CD4-positive, CD25-positive, alpha-beta regulatory T cell (primary cell): ENCODE measurements at regions not wholly inside any gene's neighbourhood (a gene's known extent, or its start where the extent isn't known, plus 50 kb on each side); places are given as distances from the start of the nearest gene placed in this dataset.

Source experiments
- ATAC-seq, 2 donors: fragments of 150-1000 bp; cut with Tn5 transposase; one replicate each; pipeline ENCODE4 v1.10.0; 2021; ENCODE audit warnings: low read depth in 2 of 2, moderate number of reproducible peaks in 2 of 2, moderate library complexity in 1 of 2
- DNase-seq, 3 donors: peaks; one replicate each; pipeline versions ENCODE4 v3.0.0 to v3.0.0-alpha.2; 2012 to 2022; ENCODE audit warnings: mixed read lengths in 1 of 3
- H3K27ac ChIP-seq: one replicate; pipeline ENCODE4 v1.7.0; 2013; ENCODE audit warnings: mild to moderate bottlenecking, low read length; ENCODE audit not compliant: insufficient read depth, poor library complexity, severe bottlenecking
- H3K27me3 ChIP-seq: one replicate; pipeline ENCODE4 v1.7.0; 2013; ENCODE audit warnings: low read length; ENCODE audit not compliant: control insufficient read depth, insufficient read depth
- H3K36me3 ChIP-seq: one replicate; pipeline ENCODE4 v1.7.0; 2013; ENCODE audit warnings: mild to moderate bottlenecking, low read length, moderate library complexity; ENCODE audit not compliant: control insufficient read depth, insufficient read depth
- H3K4me1 ChIP-seq: 2 replicates; pipeline ENCODE4 v1.7.0; 2013; ENCODE audit warnings: mild to moderate bottlenecking, low read length; ENCODE audit not compliant: insufficient read depth, control insufficient read depth, poor library complexity, severe bottlenecking
- H3K4me3 ChIP-seq: one replicate; pipeline ENCODE4 v1.7.0; 2013; ENCODE audit warnings: low read depth, mild to moderate bottlenecking, low read length, moderate library complexity
- H3K9me3 ChIP-seq, 2 experiments: 1 replicate in 1 of 2; 2 replicates in 1 of 2; pipeline ENCODE4 v1.7.0; 2013; ENCODE audit warnings: low read length in 2 of 2, mild to moderate bottlenecking in 1 of 2, moderate library complexity in 1 of 2; ENCODE audit not compliant: control insufficient read depth in 2 of 2
- H3K27ac Mint-ChIP-seq, 3 donors: one replicate each; pipeline ENCODE4 v1.8.0; 2020 to 2022; ENCODE audit warnings: mild to moderate bottlenecking in 3 of 3, mixed read lengths in 3 of 3, moderate library complexity in 2 of 3
- H3K27me3 Mint-ChIP-seq: one replicate; pipeline ENCODE4 v1.8.0; 2022; ENCODE audit warnings: mild to moderate bottlenecking, mixed read lengths
- H3K36me3 Mint-ChIP-seq: one replicate; pipeline ENCODE4 v1.8.0; 2020; ENCODE audit warnings: mixed read lengths
- H3K4me1 Mint-ChIP-seq, 4 donors: one replicate each; pipeline ENCODE4 v1.8.0; 2020 to 2022; ENCODE audit warnings: mixed read lengths in 4 of 4, mild to moderate bottlenecking in 1 of 4
- H3K4me3 Mint-ChIP-seq, 4 donors: one replicate each; pipeline ENCODE4 v1.8.0; 2020 to 2022; ENCODE audit warnings: mild to moderate bottlenecking in 4 of 4, mixed read lengths in 4 of 4, moderate library complexity in 3 of 4
- H3K9me3 Mint-ChIP-seq, 7 donors: one replicate each; pipeline ENCODE4 v1.8.0; 2020 to 2022; ENCODE audit warnings: mixed read lengths in 7 of 7, mild to moderate bottlenecking in 3 of 7, moderate library complexity in 2 of 7

DNA sequence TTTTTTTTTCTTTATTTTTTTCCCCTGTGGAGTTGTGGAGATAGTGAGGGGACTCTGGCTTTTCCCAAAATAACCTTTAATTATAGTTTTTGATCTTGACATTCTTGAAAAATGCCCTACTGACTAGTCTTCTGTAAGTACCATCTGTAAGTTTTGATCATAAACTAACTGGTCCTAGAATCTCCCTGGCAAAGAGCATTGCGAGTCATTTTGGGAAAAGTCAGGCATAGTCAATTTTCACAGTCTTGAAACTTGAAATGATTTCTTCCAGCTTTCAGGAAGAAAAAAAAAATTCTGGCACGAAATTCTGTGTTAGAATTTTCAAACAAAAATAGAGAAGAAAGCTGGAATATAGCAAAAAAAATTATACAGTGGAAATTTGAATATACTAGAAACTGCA, 181.2 kb upstream of the SNX7 start:
- Histone ChIP-seq H3K27ac (no peak overlapping the region), H3K4me1 (no peaks in the 10 kb centered on the region), H3K9me3 (no peaks in the 10 kb centered on the region), H3K4me3 (no peak overlapping the region), H3K36me3 (no peaks in the 10 kb centered on the region), H3K27me3 (no peaks in the 10 kb centered on the region)
- ATAC-seq (no peak), DNase-seq (no peak)
- Mint-ChIP-seq H3K9me3 (peaks cover 0 to 3% (median 0%) of the 10 kb centered on the region in 7 donors), H3K36me3 (no peaks in the 10 kb centered on the region), H3K27ac (no peak overlapping the region), H3K4me3 (no peak overlapping the region), H3K27me3 (no peaks in the 10 kb centered on the region), H3K4me1 (no peaks in the 10 kb centered on the region)

DNA sequence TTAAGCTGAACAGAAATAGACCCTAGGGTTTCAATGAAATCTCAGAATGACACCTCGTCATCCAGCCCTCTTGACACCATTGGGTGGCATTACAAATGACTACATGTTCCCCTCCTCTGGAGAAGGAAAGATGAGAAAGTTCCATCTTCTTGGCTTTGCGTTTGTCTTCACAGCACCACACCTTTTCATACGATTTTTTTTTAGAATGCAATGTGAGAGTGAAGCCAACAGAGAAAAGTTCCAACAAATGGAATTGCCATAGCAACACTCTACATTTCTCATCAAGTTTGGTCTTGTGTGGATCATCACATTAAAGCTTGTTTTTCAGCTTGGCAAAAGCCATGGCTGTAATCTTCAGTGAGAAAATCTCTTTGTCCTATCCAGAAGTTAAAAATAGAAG, 183.4 kb upstream of the SNX7 start:
- no peaks in the 10 kb centered on the region for H3K36me3 Mint-ChIP-seq
- no peak overlapping the region for H3K4me3 Mint-ChIP-seq

GRCh38 chr1:98472878-98473277, 188.6 kb upstream of the SNX7 start:
- Mint-ChIP-seq H3K9me3 (no peaks in the 10 kb centered on the region), H3K36me3 (no peaks in the 10 kb centered on the region), H3K4me1 (no peaks in the 10 kb centered on the region), H3K27me3 (peaks cover 8% of the 10 kb centered on the region), H3K27ac (no peak overlapping the region), H3K4me3 (no peak overlapping the region)
- ATAC-seq = no peak
- Histone ChIP-seq H3K27ac (no peak overlapping the region), H3K9me3 (no peaks in the 10 kb centered on the region), H3K36me3 (no peaks in the 10 kb centered on the region), H3K4me1 (no peaks in the 10 kb centered on the region), H3K27me3 (no peaks in the 10 kb centered on the region), H3K4me3 (no peak overlapping the region)
- DNase-seq = no peak

More for the DNA sequence above, 183.4 kb upstream of the SNX7 start:
- no peak for ATAC-seq
- DNase-seq = no peak
- Mint-ChIP-seq H3K9me3 (no peaks in the 10 kb centered on the region), H3K4me1 (no peaks in the 10 kb centered on the region), H3K27ac (no peak overlapping the region), H3K27me3 (peaks cover 4% of the 10 kb centered on the region)
- no peaks in the 10 kb centered on the region for H3K27me3 ChIP-seq
- H3K36me3 ChIP-seq = no peaks in the 10 kb centered on the region
- no peak overlapping the region for H3K27ac ChIP-seq
- no peak overlapping the region for H3K4me3 ChIP-seq
- H3K9me3 ChIP-seq = no peaks in the 10 kb centered on the region
- H3K4me1 ChIP-seq = no peaks in the 10 kb centered on the region

GRCh38 chr1:98471633-98472032, 189.9 kb upstream of the SNX7 start:
- DNase-seq = no peak
- Histone ChIP-seq H3K4me1 (no peaks in the 10 kb centered on the region), H3K9me3 (no peaks in the 10 kb centered on the region), H3K27ac (no peak overlapping the region), H3K36me3 (no peaks in the 10 kb centered on the region), H3K4me3 (no peak overlapping the region), H3K27me3 (no peaks in the 10 kb centered on the region)
- Mint-ChIP-seq H3K4me1 (no peaks in the 10 kb centered on the region), H3K27ac (no peak overlapping the region), H3K9me3 (no peaks in the 10 kb centered on the region), H3K27me3 (peaks cover 8% of the 10 kb centered on the region), H3K36me3 (no peaks in the 10 kb centered on the region), H3K4me3 (no peak overlapping the region)
- no peak for ATAC-seq

- H3K9me3 ChIP-seq = no peaks in the 10 kb centered on the region
- DNase-seq = peak in 2 of 3 donors; percentile 2 to 17
- no peaks in the 10 kb centered on the region for H3K36me3 ChIP-seq
- Mint-ChIP-seq H3K9me3 (no peaks in the 10 kb centered on the region), H3K27me3 (peaks cover 9% of the 10 kb centered on the region), H3K27ac (no peak overlapping the region), H3K4me1 (no peaks in the 10 kb centered on the region), H3K36me3 (no peaks in the 10 kb centered on the region), H3K4me3 (no peak overlapping the region)
- ATAC-seq = no peak
- peaks cover 2% of the 10 kb centered on the region for H3K27me3 ChIP-seq
- no peaks in the 10 kb centered on the region for H3K4me1 ChIP-seq
- H3K4me3 ChIP-seq = no peak overlapping the region
- H3K27ac ChIP-seq = no peak overlapping the region
Observed at GRCh38 chr1:98468111-98468717, 193.3 kb upstream of the SNX7 start.

DNA sequence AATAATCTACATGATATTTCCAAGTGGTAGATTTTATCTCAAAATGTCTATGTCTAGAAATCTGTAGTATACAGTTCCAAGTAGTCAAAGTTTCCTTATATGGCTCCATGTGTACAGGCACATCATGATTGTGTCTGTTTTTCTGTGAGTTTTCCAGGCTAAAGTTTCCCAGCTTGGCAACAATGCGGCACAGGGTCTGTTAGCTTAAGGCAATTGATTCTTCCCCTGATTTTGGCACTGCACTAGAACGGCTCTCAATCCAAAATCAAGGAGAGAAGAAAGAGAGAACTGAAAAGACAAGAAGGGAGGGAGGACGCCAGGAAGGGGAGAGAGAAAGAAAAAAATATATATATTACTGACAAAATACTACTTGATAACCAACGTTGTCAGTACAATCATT, 193.9 kb upstream of the SNX7 start:
- Histone ChIP-seq H3K4me1 (no peaks in the 10 kb centered on the region), H3K27me3 (peaks cover 2% of the 10 kb centered on the region), H3K27ac (no peak overlapping the region), H3K9me3 (no peaks in the 10 kb centered on the region), H3K36me3 (no peaks in the 10 kb centered on the region), H3K4me3 (no peak overlapping the region)
- no peak for ATAC-seq
- no peak for DNase-seq
- Mint-ChIP-seq H3K36me3 (no peaks in the 10 kb centered on the region), H3K9me3 (no peaks in the 10 kb centered on the region), H3K27ac (no peak overlapping the region), H3K4me1 (no peaks in the 10 kb centered on the region), H3K4me3 (no peak overlapping the region), H3K27me3 (peaks cover 9% of the 10 kb centered on the region)

GRCh38 chr1:98467122-98467521, 194.4 kb upstream of the SNX7 start:
- H3K9me3 ChIP-seq = no peaks in the 10 kb centered on the region
- no peaks in the 10 kb centered on the region for H3K36me3 ChIP-seq
- no peak for ATAC-seq
- Mint-ChIP-seq H3K4me3 (no peak overlapping the region), H3K27me3 (peaks cover 9% of the 10 kb centered on the region), H3K36me3 (no peaks in the 10 kb centered on the region), H3K4me1 (no peaks in the 10 kb centered on the region), H3K9me3 (no peaks in the 10 kb centered on the region), H3K27ac (no peak overlapping the region)
- no peak overlapping the region for H3K4me3 ChIP-seq
- no peaks in the 10 kb centered on the region for H3K4me1 ChIP-seq
- H3K27me3 ChIP-seq = peaks cover 2% of the 10 kb centered on the region
- no peak for DNase-seq
- H3K27ac ChIP-seq = no peak overlapping the region

GRCh38 chr1:98461873-98462385, 199.6 kb upstream of the SNX7 start:
- Histone ChIP-seq H3K9me3 (no peaks in the 10 kb centered on the region), H3K4me1 (no peaks in the 10 kb centered on the region), H3K27ac (no peak overlapping the region), H3K36me3 (no peaks in the 10 kb centered on the region), H3K27me3 (peaks cover 2% of the 10 kb centered on the region), H3K4me3 (no peak overlapping the region)
- H3K4me3 Mint-ChIP-seq = no peak overlapping the region
- H3K27me3 Mint-ChIP-seq = peaks cover 13% of the 10 kb centered on the region
- H3K9me3 Mint-ChIP-seq = peaks cover 0 to 2% (median 0%) of the 10 kb centered on the region in 7 donors
- no peaks in the 10 kb centered on the region for H3K4me1 Mint-ChIP-seq
- DNase-seq = no peak
- H3K27ac Mint-ChIP-seq = no peak overlapping the region
- ATAC-seq = no peak
- H3K36me3 Mint-ChIP-seq = no peaks in the 10 kb centered on the region
